ENCODE measurements at regions not wholly inside any gene's neighbourhood (a gene's known extent, or its start where the extent isn't known, plus 50 kb on each side); places are given as distances from the start of the nearest gene placed in this dataset.

DNA sequence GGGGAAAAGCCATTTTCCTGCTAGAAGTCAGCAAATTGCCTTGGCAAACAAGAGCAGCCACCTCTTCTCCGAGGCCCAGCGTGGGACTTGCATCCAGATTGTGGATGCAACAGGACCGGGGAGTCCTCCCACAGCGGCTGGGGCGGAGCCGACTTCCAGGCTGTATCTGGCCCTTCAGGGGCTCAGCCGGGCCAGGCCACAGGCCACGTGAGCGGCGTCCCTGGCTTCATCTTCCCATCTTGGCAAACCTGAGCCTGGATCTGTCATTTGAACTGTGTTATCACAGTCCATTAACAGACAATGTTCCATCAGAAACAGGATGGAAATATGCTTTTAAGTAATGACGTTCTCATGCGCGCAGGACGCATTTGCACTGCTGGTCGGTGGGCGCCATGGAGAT, 483.5 kb upstream of the SALL3 start:
- Histone ChIP-seq H3K27me3 (ENCODE audit: control insufficient read depth, insufficient read depth, low read length) (no peaks in the 10 kb centered on the region), H3K36me3 (ENCODE audit: control insufficient read depth, insufficient read depth, low read length) (no peaks in the 10 kb centered on the region), H3K4me3 (ENCODE audit: low read depth, low read length) (no peak overlapping the region)
- ChIA-PET CTCF (no interaction called here), POLR2A (no interaction called here)
- no peak for DNase-seq (ENCODE audit: low read depth)
- TF ChIP-seq, protein P1, sequence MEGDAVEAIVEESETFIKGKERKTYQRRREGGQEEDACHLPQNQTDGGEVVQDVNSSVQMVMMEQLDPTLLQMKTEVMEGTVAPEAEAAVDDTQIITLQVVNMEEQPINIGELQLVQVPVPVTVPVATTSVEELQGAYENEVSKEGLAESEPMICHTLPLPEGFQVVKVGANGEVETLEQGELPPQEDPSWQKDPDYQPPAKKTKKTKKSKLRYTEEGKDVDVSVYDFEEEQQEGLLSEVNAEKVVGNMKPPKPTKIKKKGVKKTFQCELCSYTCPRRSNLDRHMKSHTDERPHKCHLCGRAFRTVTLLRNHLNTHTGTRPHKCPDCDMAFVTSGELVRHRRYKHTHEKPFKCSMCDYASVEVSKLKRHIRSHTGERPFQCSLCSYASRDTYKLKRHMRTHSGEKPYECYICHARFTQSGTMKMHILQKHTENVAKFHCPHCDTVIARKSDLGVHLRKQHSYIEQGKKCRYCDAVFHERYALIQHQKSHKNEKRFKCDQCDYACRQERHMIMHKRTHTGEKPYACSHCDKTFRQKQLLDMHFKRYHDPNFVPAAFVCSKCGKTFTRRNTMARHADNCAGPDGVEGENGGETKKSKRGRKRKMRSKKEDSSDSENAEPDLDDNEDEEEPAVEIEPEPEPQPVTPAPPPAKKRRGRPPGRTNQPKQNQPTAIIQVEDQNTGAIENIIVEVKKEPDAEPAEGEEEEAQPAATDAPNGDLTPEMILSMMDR (IDR thresholded peaks at IDR 0.05; ENCODE audit: insufficient read depth, low read depth, low read length): no peak

DNA sequence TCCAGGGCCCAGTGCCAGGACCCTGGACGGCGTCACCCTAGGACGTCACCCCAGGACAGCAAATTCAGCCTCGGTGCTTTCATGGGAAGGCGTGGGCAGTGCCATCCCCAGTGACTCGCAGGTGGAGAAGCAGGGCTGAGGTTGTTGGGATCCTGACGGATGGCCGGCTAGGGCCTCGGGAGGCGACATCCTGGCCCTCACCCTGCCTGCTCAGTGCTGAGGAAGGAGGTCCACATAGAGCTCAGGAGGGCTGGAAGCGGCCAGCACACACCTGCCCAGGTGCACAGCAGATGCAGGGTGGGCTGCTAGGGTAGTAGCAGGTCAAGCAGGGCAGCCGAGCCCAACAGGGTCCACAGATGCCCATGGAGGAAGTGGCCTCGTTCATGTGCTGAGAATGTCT, 482.0 kb upstream of the SALL3 start:
- ChIA-PET POLR2A (no interaction called here), CTCF (no interaction called here)
- no peak for DNase-seq (ENCODE audit: low read depth)
- Histone ChIP-seq H3K27me3 (ENCODE audit: control insufficient read depth, insufficient read depth, low read length) (no peaks in the 10 kb centered on the region), H3K36me3 (ENCODE audit: control insufficient read depth, insufficient read depth, low read length) (no peaks in the 10 kb centered on the region), H3K4me3 (ENCODE audit: low read depth, low read length) (no peak overlapping the region)
- TF ChIP-seq, protein P1 (IDR thresholded peaks at IDR 0.05; ENCODE audit: insufficient read depth, low read depth, low read length): no peak

DNA sequence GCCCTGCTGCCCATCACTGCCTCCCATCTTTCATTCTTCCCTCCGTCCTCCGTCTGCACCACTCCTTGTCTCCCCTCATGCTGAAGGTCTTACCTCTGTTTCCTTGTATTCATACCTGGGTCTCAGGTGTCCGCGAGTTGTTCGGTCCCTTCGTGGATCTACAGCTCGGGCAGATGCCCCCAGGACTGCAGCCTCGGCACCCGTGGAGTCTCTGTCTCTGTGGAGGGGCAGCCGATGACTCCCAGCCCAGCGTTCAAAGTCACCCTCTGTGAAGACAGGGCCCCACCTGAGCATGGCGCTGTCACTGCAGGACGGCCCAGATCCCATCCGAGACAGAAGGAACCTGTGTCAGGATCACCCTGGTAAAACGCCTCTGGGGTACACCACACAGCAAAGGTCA, 480.0 kb upstream of the SALL3 start:
- DNase-seq (ENCODE audit: low read depth): no peak
- Histone ChIP-seq H3K36me3 (ENCODE audit: control insufficient read depth, insufficient read depth, low read length) (no peaks in the 10 kb centered on the region), H3K4me3 (ENCODE audit: low read depth, low read length) (no peak overlapping the region), H3K27me3 (ENCODE audit: control insufficient read depth, insufficient read depth, low read length) (no peaks in the 10 kb centered on the region)
- CTCF ChIA-PET: no interaction called here
- POLR2A ChIA-PET: no interaction called here
- TF ChIP-seq, protein P1 (IDR thresholded peaks at IDR 0.05; ENCODE audit: insufficient read depth, low read depth, low read length): no peak

DNA sequence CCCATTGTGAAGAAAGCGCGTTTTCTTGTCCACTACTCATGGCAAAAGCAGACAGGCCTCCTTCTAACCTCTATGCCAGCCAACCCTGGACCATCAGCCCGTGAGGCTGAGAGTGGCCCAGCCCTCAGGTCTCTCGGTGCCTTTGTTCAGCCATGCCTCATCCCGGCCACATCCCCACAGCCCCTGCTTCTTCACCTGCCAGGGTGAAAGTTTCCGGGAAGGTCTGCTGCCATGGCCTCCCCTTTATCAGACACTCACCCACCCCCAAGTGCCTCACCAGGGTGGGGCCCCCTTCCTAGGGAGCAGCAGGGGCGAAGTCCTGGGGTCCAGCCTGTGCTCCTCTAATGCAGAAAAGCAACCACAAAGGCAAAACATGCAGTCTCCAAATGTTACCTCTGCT, 478.4 kb upstream of the SALL3 start:
- no peaks in the 10 kb centered on the region for H3K27me3 ChIP-seq (ENCODE audit: control insufficient read depth, insufficient read depth, low read length)
- DNase-seq (ENCODE audit: low read depth): no peak
- H3K4me3 ChIP-seq (ENCODE audit: low read depth, low read length): no peak overlapping the region
- no peaks in the 10 kb centered on the region for H3K36me3 ChIP-seq (ENCODE audit: control insufficient read depth, insufficient read depth, low read length)
- ChIA-PET POLR2A (no interaction called here), CTCF (no interaction called here)
- TF ChIP-seq, protein P1 (IDR thresholded peaks at IDR 0.05; ENCODE audit: insufficient read depth, low read depth, low read length): no peak

DNA sequence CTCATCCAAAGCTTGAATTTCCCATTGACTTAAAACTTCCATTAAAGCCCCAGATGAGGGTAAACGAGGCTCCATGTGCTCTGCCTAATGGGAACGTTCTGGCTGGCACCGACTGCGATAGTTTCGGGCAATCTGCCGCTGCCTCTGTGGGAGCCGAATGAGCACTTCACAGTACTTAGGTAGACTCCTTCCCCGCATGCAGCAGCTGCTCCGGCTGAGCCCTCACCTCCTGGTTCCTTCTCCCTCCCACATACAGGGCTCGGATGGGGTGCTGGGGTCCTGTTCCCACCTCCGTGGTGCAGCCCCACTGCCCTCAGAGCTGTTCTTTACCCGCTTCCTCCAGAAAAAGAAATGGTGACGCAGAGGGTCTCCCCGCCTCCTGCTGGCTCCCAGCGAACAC, 476.5 kb upstream of the SALL3 start:
- TF ChIP-seq, protein P1 (IDR thresholded peaks at IDR 0.05; ENCODE audit: insufficient read depth, low read depth, low read length): no peak
- Histone ChIP-seq H3K27me3 (ENCODE audit: control insufficient read depth, insufficient read depth, low read length) (no peaks in the 10 kb centered on the region), H3K4me3 (ENCODE audit: low read depth, low read length) (no peak overlapping the region), H3K36me3 (ENCODE audit: control insufficient read depth, insufficient read depth, low read length) (no peaks in the 10 kb centered on the region)
- ChIA-PET CTCF (no interaction called here), POLR2A (no interaction called here)
- DNase-seq (ENCODE audit: low read depth): no peak
